B cell (primary cell): ENCODE measurements at regions not wholly inside any gene's neighbourhood (a gene's known extent, or its start where the extent isn't known, plus 50 kb on each side); places are given as distances from the start of the nearest gene placed in this dataset.

ENCODE experiments used
- ATAC-seq: fragments of 200-7000 bp; cut with Tn5 transposase; one replicate; pipeline ENCODE4 v1.10.0; 2021; ENCODE audit warnings: low read depth, mild to moderate bottlenecking, moderate number of reproducible peaks, moderate library complexity
- CTCF ChIA-PET: fragments of 350-600 bp; sonication (Branson Sonifier 250); formaldehyde crosslinking; loops from one replicate; lab custom pipeline; 2021; ENCODE audit warnings: antibody characterized with exemption, inconsistent platforms; lab: Charles Lee
- POLR2A ChIA-PET: fragments of 350-600 bp; sonication (Branson Sonifier 250); formaldehyde crosslinking; loops from one replicate; lab custom pipeline; 2021; ENCODE audit warnings: antibody characterized with exemption; lab: Charles Lee
- DNase-seq: peaks from one replicate; pipeline ENCODE4 v3.0.0; 2013
- H2AFZ ChIP-seq: 2 replicates; pipeline ENCODE4 v1.6.1; 2012; ENCODE audit warnings: mild to moderate bottlenecking, low read depth, low read length; ENCODE audit not compliant: insufficient read depth, poor library complexity, severe bottlenecking
- H3K27ac ChIP-seq, 2 donors: 1 replicate in 1 of 2; 2 replicates in 1 of 2; pipeline ENCODE4 v1.5.1; 2012 to 2013; ENCODE audit warnings: low read length in 2 of 2, mild to moderate bottlenecking in 2 of 2, moderate library complexity in 1 of 2
- H3K27me3 ChIP-seq, 4 experiments: fragments of 200-600 bp in 1 of 4; sonication (generic) in 1 of 4; replicated peaks in 1 of 4; 1 replicate in 2 of 4; 2 replicates in 2 of 4; pipeline versions ENCODE4 v1.6.1 to v1.7.0; 2013 to 2016; ENCODE audit warnings: low read length in 3 of 4, mild to moderate bottlenecking in 2 of 4, mixed read lengths in 1 of 4, moderate library complexity in 1 of 4; ENCODE audit not compliant: insufficient read depth in 4 of 4, control insufficient read depth in 3 of 4; ENCODE audit errors: control extremely low read depth in 1 of 4
- H3K36me3 ChIP-seq, 2 experiments: replicated peaks in 1 of 2; 1 replicate in 1 of 2; 2 replicates in 1 of 2; pipeline versions ENCODE4 v1.6.1 to v1.7.1; 2013; ENCODE audit warnings: low read length in 1 of 2; ENCODE audit not compliant: insufficient read depth in 2 of 2, control insufficient read depth in 1 of 2; ENCODE audit errors: control extremely low read depth in 1 of 2, extremely low read depth in 1 of 2
- H3K4me1 ChIP-seq, 2 donors: fragments of 200-600 bp in 1 of 2; sonication (generic) in 1 of 2; 1 replicate in 1 of 2; 2 replicates in 1 of 2; pipeline versions ENCODE4 v1.5.1 to v1.6.1; 2013 to 2017; ENCODE audit warnings: low read length in 2 of 2; ENCODE audit not compliant: control insufficient read depth in 2 of 2, insufficient read depth in 2 of 2
- H3K4me2 ChIP-seq: replicated peaks from 2 replicates; pipeline ENCODE3; 2012; ENCODE audit warnings: mild to moderate bottlenecking, low read depth, low read length; ENCODE audit not compliant: poor library complexity, severe bottlenecking
- H3K4me3 ChIP-seq, 5 experiments: fragments of 200-600 bp in 1 of 5; sonication (generic) in 1 of 5; 1 replicate in 3 of 5; 2 replicates in 2 of 5; pipeline versions ENCODE4 v1.5.1 to v1.7.0; 2011 to 2016; ENCODE audit warnings: low read length in 4 of 5, mild to moderate bottlenecking in 4 of 5, low read depth in 2 of 5, control low read depth in 1 of 5, moderate library complexity in 1 of 5; ENCODE audit not compliant: insufficient read depth in 1 of 5; ENCODE audit errors: control extremely low read depth in 1 of 5, extremely low read depth in 1 of 5
- H3K79me2 ChIP-seq: fragments of 200-600 bp; sonication (generic); one replicate; pipeline ENCODE4 v1.6.0; 2016; ENCODE audit warnings: low read length; ENCODE audit not compliant: control insufficient read depth, insufficient read depth
- H3K9ac ChIP-seq: fragments of 200-600 bp; sonication (generic); 2 replicates; pipeline ENCODE4 v1.6.1; 2017; ENCODE audit warnings: mild to moderate bottlenecking, low read length, moderate library complexity
- H3K9me3 ChIP-seq, 3 donors: one replicate each; pipeline versions ENCODE4 v1.6.1 to v1.7.1; 2013; ENCODE audit warnings: low read length in 2 of 3; ENCODE audit not compliant: control insufficient read depth in 2 of 3, insufficient read depth in 1 of 3; ENCODE audit errors: control extremely low read depth in 1 of 3
- H4K20me1 ChIP-seq: 2 replicates; pipeline ENCODE4 v1.6.0; 2012; ENCODE audit warnings: mild to moderate bottlenecking, low read length; ENCODE audit not compliant: insufficient read depth, control insufficient read depth, poor library complexity, severe bottlenecking
- H3K27ac Mint-ChIP-seq: one replicate; pipeline ENCODE4 v1.8.0; 2021; ENCODE audit warnings: mixed read lengths
- H3K27me3 Mint-ChIP-seq: one replicate; pipeline ENCODE4 v1.8.0; 2021; ENCODE audit warnings: mixed read lengths
- H3K4me1 Mint-ChIP-seq: one replicate; pipeline ENCODE4 v1.8.0; 2021; ENCODE audit warnings: mixed read lengths
- H3K4me3 Mint-ChIP-seq: one replicate; pipeline ENCODE4 v1.8.0; 2021; ENCODE audit warnings: mixed read lengths
- H3K9me3 Mint-ChIP-seq: one replicate; pipeline ENCODE4 v1.8.0; 2022; ENCODE audit warnings: mixed read lengths; ENCODE audit not compliant: insufficient read depth
- CTCF ChIP-seq: fragments of 200-600 bp; IDR thresholded peaks from one replicate; pipeline ENCODE4 v1.8.0; 2022; ENCODE audit warnings: antibody characterized with exemption, mild to moderate bottlenecking
- EZH2 ChIP-seq: IDR thresholded peaks from 2 replicates; pipeline ENCODE4 v1.6.1; 2012; ENCODE audit warnings: borderline replicate concordance, low read depth, mild to moderate bottlenecking, moderate library complexity, low read length; ENCODE audit not compliant: insufficient read depth, poor library complexity, severe bottlenecking
- WGBS: methylation state at CpG from one replicate; pipeline ENCODE4 v1.1.5; 2013; ENCODE audit warnings: missing lambda C conversion rate; ENCODE audit not compliant: insufficient coverage; 5-methylcytosine and 5-hydroxymethylcytosine counted together
- intact Hi-C: fragments of 100-400 bp; cut with micrococcal nuclease; formaldehyde crosslinking; loops from one replicate; pipeline ENCODE4 v1.10.0; 2022

- ChIA-PET CTCF (no interaction called here), POLR2A (no interaction called here)
- TF ChIP-seq EZH2 (no peak), CTCF (no peak)
- Mint-ChIP-seq H3K27ac (no peak overlapping the region), H3K4me3 (no peak overlapping the region), H3K9me3 (no peaks in the 10 kb centered on the region), H3K27me3 (peaks cover 4% of the 10 kb centered on the region), H3K4me1 (no peaks in the 10 kb centered on the region)
- Histone ChIP-seq H3K27ac (no peak overlapping the region), H4K20me1 (no peaks in the 10 kb centered on the region), H3K4me1 (no peaks in the 10 kb centered on the region), H3K36me3 (no peaks in the 10 kb centered on the region), H3K4me3 (no peak overlapping the region), H3K9me3 (no peaks in the 10 kb centered on the region), H3K27me3 (no peaks in the 10 kb centered on the region), H3K79me2 (no peaks in the 10 kb centered on the region), H2AFZ (no peak overlapping the region), H3K4me2 (no peak overlapping the region), H3K9ac (no peak overlapping the region)
- ATAC-seq, result no peak
- WGBS, result 53% methylated on average over 16 of the region's 21 CpGs
- DNase-seq, result no peak
- intact Hi-C loops, result no loop called here
These were observed 186.9 kb downstream of the ZFP36L2 start for GRCh38 chr2:43039376-43040080.

GRCh38 chr2:43038696-43039094, 187.7 kb downstream of the ZFP36L2 start:
- Mint-ChIP-seq H3K27me3 (peaks cover 4% of the 10 kb centered on the region), H3K27ac (no peak overlapping the region), H3K4me1 (no peaks in the 10 kb centered on the region), H3K9me3 (no peaks in the 10 kb centered on the region), H3K4me3 (no peak overlapping the region)
- intact Hi-C loops, result no loop called here
- Histone ChIP-seq H3K27ac (no peak overlapping the region), H3K4me1 (no peaks in the 10 kb centered on the region), H4K20me1 (no peaks in the 10 kb centered on the region), H3K9ac (no peak overlapping the region), H3K4me2 (no peak overlapping the region), H3K79me2 (no peaks in the 10 kb centered on the region), H3K36me3 (no peaks in the 10 kb centered on the region), H3K9me3 (no peaks in the 10 kb centered on the region), H3K27me3 (peaks cover 0 to 3% (median 0%) of the 10 kb centered on the region in 4 experiments), H3K4me3 (no peak overlapping the region), H2AFZ (no peak overlapping the region)
- DNase-seq (no peak), ATAC-seq (no peak)
- POLR2A ChIA-PET, result no interaction called here
- 92% methylated on average over 10 of the region's 12 CpGs for WGBS
- TF ChIP-seq EZH2, result no peak
- TF ChIP-seq CTCF, result no peak
- CTCF ChIA-PET, result no interaction called here
